Fibroblast of lung (primary cell): ENCODE measurements at regions not wholly inside any gene's neighbourhood (a gene's known extent, or its start where the extent isn't known, plus 50 kb on each side); places are given as distances from the start of the nearest gene placed in this dataset.

Source experiments
- DNase-seq, 2 donors: peaks; one replicate each; pipeline versions ENCODE4 v3.0.0 to v3.0.0-alpha.2; 2010; ENCODE audit warnings: low read depth in 2 of 2
- H2AFZ ChIP-seq: 2 replicates; pipeline ENCODE4 v1.5.1; 2012; ENCODE audit warnings: low read length, control low read depth, inconsistent platforms
- H3K27ac ChIP-seq: 2 replicates; pipeline ENCODE4 v1.5.1; 2011; ENCODE audit warnings: low read length, control low read depth; ENCODE audit not compliant: insufficient read depth
- H3K27me3 ChIP-seq: 2 replicates; pipeline ENCODE4 v1.5.1; 2011; ENCODE audit warnings: mild to moderate bottlenecking, low read length; ENCODE audit not compliant: control insufficient read depth, insufficient read depth
- H3K36me3 ChIP-seq: 2 replicates; pipeline ENCODE4 v1.5.1; 2011; ENCODE audit warnings: low read length; ENCODE audit not compliant: control insufficient read depth, insufficient read depth
- H3K4me1 ChIP-seq: 2 replicates; pipeline ENCODE4 v1.5.1; 2011; ENCODE audit warnings: low read length; ENCODE audit not compliant: control insufficient read depth, insufficient read depth; ENCODE audit errors: extremely low read depth
- H3K4me2 ChIP-seq: 2 replicates; pipeline ENCODE4 v1.5.1; 2011; ENCODE audit warnings: low read length, control low read depth; ENCODE audit not compliant: insufficient read depth; ENCODE audit errors: extremely low read depth
- H3K4me3 ChIP-seq, 4 experiments: fragments of 200-600 bp in 1 of 4; sonication (generic) in 1 of 4; replicated peaks in 1 of 4; 2 replicates each; pipeline ENCODE4 v1.5.1; 2011 to 2016; ENCODE audit warnings: low read length in 4 of 4, low read depth in 3 of 4, mild to moderate bottlenecking in 3 of 4, control low read depth in 2 of 4, inconsistent platforms in 1 of 4, mixed read lengths in 1 of 4; ENCODE audit not compliant: insufficient read depth in 1 of 4; ENCODE audit errors: control extremely low read depth in 1 of 4
- H3K79me2 ChIP-seq: 2 replicates; pipeline ENCODE4 v1.5.1; 2012; ENCODE audit warnings: mild to moderate bottlenecking, low read length, inconsistent platforms; ENCODE audit not compliant: control insufficient read depth, insufficient read depth
- H3K9ac ChIP-seq: 2 replicates; pipeline ENCODE4 v1.5.1; 2011; ENCODE audit warnings: mild to moderate bottlenecking, low read length, control low read depth; ENCODE audit not compliant: insufficient read depth
- H3K9me3 ChIP-seq: 2 replicates; pipeline ENCODE4 v1.5.1; 2012; ENCODE audit warnings: low read depth, low read length; ENCODE audit not compliant: control insufficient read depth, insufficient read depth
- H4K20me1 ChIP-seq: 2 replicates; pipeline ENCODE4 v1.5.1; 2011; ENCODE audit warnings: low read length; ENCODE audit not compliant: control insufficient read depth, insufficient read depth; ENCODE audit errors: extremely low read depth
- CTCF ChIP-seq, 2 donors: IDR thresholded peaks in 1 of 2; conservative IDR thresholded peaks in 1 of 2; 1 replicate in 1 of 2; 2 replicates in 1 of 2; pipeline ENCODE4 v1.5.1; 2011 to 2012; ENCODE audit warnings: low read length in 2 of 2, control low read depth in 1 of 2, inconsistent platforms in 1 of 2, low read depth in 1 of 2, mild to moderate bottlenecking in 1 of 2
- EZH2 ChIP-seq: IDR thresholded peaks from 2 replicates; pipeline ENCODE4 v1.5.1; 2012; ENCODE audit warnings: low read length, control low read depth, mild to moderate bottlenecking; ENCODE audit errors: missing control alignments

- Histone ChIP-seq H3K4me2 (no peak overlapping the region), H3K9me3 (no peaks in the 10 kb centered on the region)
Observed at GRCh38 chr20:17825960-17826843, 126.4 kb downstream of the BANF2 start.

GRCh38 chr20:17825252-17825959, 125.6 kb downstream of the BANF2 start:
- DNase-seq, result peak in 1 of 2 donors; percentile 60
- Histone ChIP-seq H3K9me3 (no peaks in the 10 kb centered on the region), H3K4me2 (peak overlapping the region; percentile 49), H3K27me3 (no peaks in the 10 kb centered on the region), H3K27ac (peak overlapping the region; percentile 55), H3K4me1 (peaks cover 24% of the 10 kb centered on the region), H3K36me3 (no peaks in the 10 kb centered on the region), H4K20me1 (no peaks in the 10 kb centered on the region), H3K4me3 (no peak overlapping the region), H2AFZ (peak overlapping the region; percentile 77), H3K79me2 (no peaks in the 10 kb centered on the region), H3K9ac (no peak overlapping the region)
- no peak for TF ChIP-seq CTCF (conservative IDR thresholded peaks at IDR 0.05 in 1 of 2, IDR thresholded peaks at IDR 0.05 in 1 of 2; ENCODE audit: low read depth in 1 of 2, low read length in 2 of 2)
- TF ChIP-seq EZH2, result no peak

More at GRCh38 chr20:17825960-17826843, 126.4 kb downstream of the BANF2 start:
- Histone ChIP-seq H3K27me3 (no peaks in the 10 kb centered on the region), H2AFZ (peak overlapping the region; percentile 77), H3K4me3 (no peak overlapping the region), H3K79me2 (no peaks in the 10 kb centered on the region), H3K9ac (no peak overlapping the region), H3K4me1 (peaks cover 24% of the 10 kb centered on the region), H3K36me3 (no peaks in the 10 kb centered on the region), H3K27ac (peak overlapping the region; percentile 55), H4K20me1 (no peaks in the 10 kb centered on the region)
- TF ChIP-seq CTCF (conservative IDR thresholded peaks at IDR 0.05 in 1 of 2, IDR thresholded peaks at IDR 0.05 in 1 of 2; ENCODE audit: low read depth in 1 of 2, low read length in 2 of 2) (no peak), EZH2 (no peak)
- DNase-seq, result peak in 1 of 2 donors; percentile 36

GRCh38 chr20:17824676-17825251, 125.0 kb downstream of the BANF2 start:
- Histone ChIP-seq H3K9ac (no peak overlapping the region), H3K4me1 (peaks cover 24% of the 10 kb centered on the region), H2AFZ (peak overlapping the region; percentile 77), H3K79me2 (no peaks in the 10 kb centered on the region), H3K27me3 (no peaks in the 10 kb centered on the region), H3K27ac (peak overlapping the region; percentile 55), H3K4me3 (no peak overlapping the region), H4K20me1 (no peaks in the 10 kb centered on the region), H3K36me3 (no peaks in the 10 kb centered on the region), H3K9me3 (no peaks in the 10 kb centered on the region), H3K4me2 (no peak overlapping the region)
- DNase-seq, result no peak
- TF ChIP-seq EZH2, result no peak
- TF ChIP-seq CTCF (conservative IDR thresholded peaks at IDR 0.05 in 1 of 2, IDR thresholded peaks at IDR 0.05 in 1 of 2; ENCODE audit: low read depth in 1 of 2, low read length in 2 of 2), result no peak
